GM12872 (cell line): ENCODE measurements at regions not wholly inside any gene's neighbourhood (a gene's known extent, or its start where the extent isn't known, plus 50 kb on each side); places are given as distances from the start of the nearest gene placed in this dataset.

ENCODE experiments used
- TF ChIP-seq, protein P1 (sequence below): IDR thresholded peaks from 3 replicates; pipeline ENCODE4 v1.5.1; 2011; ENCODE audit warnings: low read depth, mild to moderate bottlenecking, low read length, moderate library complexity; ENCODE audit not compliant: insufficient read depth

DNA sequence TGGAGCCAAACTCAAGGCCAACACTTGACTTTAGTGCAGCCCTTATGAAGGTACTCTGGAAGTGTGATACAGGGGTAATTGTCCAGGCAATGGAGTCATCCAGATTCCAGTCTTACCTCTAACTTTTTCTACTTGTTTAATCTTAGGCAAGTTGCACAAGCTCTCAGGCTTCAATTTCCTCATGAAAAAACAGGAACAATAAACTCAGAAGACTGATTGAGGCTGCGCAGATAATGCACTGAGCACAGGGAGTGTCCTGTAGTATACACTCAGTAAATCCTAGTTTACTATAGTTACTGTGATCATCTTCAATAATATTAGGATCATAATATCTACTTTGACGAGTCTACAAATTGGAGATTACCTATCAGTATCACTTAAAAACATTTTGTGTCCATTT is 127.5 kb upstream of the SMLR1 start:
- TF ChIP-seq, protein P1, sequence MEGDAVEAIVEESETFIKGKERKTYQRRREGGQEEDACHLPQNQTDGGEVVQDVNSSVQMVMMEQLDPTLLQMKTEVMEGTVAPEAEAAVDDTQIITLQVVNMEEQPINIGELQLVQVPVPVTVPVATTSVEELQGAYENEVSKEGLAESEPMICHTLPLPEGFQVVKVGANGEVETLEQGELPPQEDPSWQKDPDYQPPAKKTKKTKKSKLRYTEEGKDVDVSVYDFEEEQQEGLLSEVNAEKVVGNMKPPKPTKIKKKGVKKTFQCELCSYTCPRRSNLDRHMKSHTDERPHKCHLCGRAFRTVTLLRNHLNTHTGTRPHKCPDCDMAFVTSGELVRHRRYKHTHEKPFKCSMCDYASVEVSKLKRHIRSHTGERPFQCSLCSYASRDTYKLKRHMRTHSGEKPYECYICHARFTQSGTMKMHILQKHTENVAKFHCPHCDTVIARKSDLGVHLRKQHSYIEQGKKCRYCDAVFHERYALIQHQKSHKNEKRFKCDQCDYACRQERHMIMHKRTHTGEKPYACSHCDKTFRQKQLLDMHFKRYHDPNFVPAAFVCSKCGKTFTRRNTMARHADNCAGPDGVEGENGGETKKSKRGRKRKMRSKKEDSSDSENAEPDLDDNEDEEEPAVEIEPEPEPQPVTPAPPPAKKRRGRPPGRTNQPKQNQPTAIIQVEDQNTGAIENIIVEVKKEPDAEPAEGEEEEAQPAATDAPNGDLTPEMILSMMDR = no peak

DNA sequence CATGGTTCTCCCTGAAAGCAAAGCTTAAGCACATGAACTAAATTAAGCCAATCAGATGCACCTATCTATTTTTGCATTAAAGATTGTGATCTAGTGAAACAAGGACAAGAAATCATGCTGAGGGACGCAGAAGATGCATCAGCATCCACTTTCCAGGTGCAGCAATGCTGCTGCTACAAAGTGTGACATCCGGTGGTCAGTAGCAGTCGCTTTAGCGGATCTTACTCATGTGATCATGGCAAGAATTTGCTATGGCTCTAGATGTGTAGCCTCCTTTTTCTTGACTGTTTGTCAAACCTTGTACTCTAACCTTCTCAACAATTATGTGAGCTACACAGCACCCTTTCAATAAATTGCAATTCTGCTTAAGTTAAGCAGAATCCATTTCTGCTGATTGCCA is 126.8 kb upstream of the SMLR1 start:
- TF ChIP-seq, protein P1 = no peak

DNA sequence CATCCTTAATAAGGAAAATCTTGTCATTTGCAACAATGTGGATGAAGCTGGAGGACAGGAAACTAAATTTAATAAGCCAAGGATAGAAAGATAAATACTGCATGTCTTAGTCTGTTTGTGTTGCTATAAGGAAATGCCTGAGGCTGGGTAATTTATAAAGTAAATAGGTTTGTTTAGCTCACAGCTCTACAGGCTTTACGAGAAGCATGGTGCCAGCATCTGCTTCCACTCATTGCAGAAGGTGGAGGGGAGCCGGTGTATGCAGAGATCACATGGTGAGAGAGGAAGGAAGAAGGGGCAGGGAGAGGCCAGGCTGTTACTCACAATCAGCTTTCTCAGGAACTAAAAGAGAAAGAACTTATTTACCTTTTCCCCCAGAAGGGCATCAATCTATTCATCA is 118.9 kb upstream of the SMLR1 start:
- TF ChIP-seq, protein P1 = no peak

DNA sequence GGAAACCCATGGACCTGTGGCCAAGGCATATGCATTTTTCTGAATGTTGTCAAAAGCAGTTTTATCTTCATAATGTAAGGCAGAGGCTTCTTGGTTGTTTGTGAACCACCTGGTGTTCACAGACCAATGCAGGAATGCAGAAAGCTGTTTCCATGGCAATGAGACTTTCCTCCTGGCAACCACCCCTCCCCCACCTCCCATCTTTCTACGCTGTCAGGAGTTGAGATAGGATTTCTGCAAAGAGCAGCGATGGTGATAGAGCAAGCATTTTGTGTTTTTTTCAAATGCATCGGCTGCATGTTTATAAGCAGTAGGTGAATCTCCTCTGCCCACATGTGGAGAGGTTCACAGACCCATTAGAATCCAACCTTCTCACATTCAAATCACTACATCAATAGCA is 114.1 kb upstream of the SMLR1 start:
- TF ChIP-seq, protein P1 = no peak

DNA sequence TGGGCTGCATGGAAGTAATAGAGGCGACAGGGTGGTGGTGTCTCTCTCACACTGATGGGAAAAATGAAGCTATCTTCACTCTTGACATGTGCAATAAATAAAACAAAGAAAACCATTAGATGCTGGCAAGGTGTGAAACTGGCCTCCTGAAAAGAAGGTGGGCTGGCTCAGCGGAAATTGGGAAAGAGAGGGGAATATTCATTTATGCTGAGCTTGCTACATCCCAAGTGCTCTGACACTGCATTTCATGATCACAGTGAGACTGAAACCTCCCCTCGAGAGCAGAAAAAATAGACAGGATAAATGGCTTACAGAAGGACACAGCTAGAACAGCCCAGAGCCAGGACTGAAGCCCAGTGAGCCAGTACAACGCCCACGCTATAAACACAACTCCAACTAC is 112.1 kb upstream of the SMLR1 start:
- TF ChIP-seq, protein P1 = no peak

DNA sequence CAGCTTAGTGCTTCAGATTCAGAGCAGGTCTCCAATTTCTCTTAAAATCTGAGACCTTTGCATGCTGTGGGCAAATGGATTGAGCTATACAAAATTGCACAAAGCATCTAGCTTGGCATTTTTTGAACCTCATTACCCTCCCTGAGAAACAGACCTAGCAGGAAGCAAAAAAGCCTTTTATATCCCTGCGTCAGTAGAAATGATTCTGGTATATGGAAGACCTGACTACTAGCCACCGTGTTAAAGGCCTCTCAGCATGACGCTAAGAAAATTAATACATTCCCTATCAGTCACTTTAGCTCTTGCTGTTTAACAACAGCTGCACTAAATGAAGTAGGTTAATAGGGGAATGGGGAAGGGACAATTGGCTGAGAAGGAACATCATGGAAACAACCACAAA is 110.7 kb upstream of the SMLR1 start:
- TF ChIP-seq, protein P1 = no peak

DNA sequence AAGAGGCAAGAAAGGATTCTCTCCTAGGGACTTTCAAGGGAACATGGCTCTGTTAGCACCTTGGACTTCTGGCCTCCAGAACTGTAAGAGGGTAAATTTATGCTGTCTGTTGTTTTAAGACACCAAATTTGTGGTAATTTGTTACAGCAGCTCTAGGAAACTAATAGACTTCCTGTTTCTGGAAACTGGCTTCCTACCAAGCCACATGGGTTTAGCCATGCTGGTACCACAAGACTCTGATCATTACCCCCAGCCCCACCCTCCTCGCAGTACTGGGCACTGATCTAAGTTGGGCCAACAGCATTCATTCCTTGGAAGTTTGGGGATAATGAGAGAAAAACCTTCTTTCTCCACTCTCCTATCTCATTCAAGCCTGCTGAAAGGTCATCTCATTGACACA is 109.5 kb upstream of the SMLR1 start:
- TF ChIP-seq, protein P1 = no peak
